ENCODE measurements at regions not wholly inside any gene's neighbourhood (a gene's known extent, or its start where the extent isn't known, plus 50 kb on each side); places are given as distances from the start of the nearest gene placed in this dataset.

GRCh38 chr17:64774888-64775540 is 112.9 kb upstream of the SMURF2 start:
- Histone ChIP-seq H3K9ac (ENCODE audit: low read length) (no peak overlapping the region), H3K27me3 (ENCODE audit: control insufficient read depth, insufficient read depth, low read length) (peaks cover 31% of the 10 kb centered on the region), H3K4me1 (ENCODE audit: control insufficient read depth, insufficient read depth, low read length) (peaks cover 40% of the 10 kb centered on the region), H3K9me3 (ENCODE audit: control insufficient read depth, low read length) (no peaks in the 10 kb centered on the region), H3K36me3 (ENCODE audit: control insufficient read depth, insufficient read depth, low read length) (no peaks in the 10 kb centered on the region), H3K4me3 (ENCODE audit: low read length) (no peak overlapping the region)

DNA sequence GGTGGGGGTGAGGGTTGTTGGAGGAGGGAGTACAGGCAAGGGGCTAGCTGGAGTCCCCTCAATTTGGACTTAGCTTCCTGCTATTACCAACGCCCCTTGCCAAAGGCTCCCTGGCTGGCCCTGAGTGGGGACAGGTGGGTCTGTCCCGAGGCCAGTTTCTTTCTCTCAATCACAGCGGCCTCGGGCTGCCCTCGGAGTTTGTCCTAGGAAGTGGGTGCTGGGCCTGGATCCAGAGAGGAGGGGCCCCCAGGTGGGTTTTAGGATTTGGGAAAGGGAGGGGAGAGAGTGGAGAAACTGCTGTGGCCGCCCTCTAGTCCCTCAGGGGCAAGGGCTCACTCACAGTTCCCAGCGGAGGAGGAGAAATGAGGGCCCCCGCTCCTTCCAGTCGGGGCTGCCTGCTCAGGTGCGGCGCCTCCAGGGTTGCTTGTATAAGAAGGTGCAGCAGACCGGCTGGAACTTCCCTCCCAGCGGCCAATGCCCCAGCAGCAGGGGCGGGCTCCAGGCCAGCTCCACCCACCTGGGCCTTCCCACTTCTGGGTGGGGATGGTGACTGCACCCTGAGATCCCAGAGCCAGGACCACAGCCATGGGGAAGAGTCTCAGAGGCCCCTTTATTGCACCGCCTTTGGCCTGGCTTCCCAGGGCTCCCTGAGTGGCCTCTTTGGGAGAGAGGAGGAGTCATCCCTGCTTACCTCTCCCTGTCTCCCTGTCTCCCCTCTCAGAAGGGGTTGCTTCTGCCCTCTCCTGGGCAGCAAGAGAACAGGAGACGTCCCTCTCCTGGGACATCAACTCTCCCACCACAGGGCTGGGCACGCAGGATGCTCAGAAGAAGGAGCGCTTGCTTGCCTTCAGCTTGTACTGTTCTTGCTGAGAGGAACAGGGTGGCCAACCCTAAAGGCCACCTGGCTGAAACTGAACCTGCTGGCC is 112.0 kb upstream of the SMURF2 start:
- Histone ChIP-seq H3K27me3 (ENCODE audit: control insufficient read depth, insufficient read depth, low read length) (peaks cover 22% of the 10 kb centered on the region), H3K36me3 (ENCODE audit: control insufficient read depth, insufficient read depth, low read length) (no peaks in the 10 kb centered on the region), H3K9ac (ENCODE audit: low read length) (peak overlapping the region; percentile 80), H3K4me1 (ENCODE audit: control insufficient read depth, insufficient read depth, low read length) (peaks cover 31% of the 10 kb centered on the region), H3K9me3 (ENCODE audit: control insufficient read depth, low read length) (no peaks in the 10 kb centered on the region), H3K4me3 (ENCODE audit: low read length) (peak overlapping the region; percentile 25)

DNA sequence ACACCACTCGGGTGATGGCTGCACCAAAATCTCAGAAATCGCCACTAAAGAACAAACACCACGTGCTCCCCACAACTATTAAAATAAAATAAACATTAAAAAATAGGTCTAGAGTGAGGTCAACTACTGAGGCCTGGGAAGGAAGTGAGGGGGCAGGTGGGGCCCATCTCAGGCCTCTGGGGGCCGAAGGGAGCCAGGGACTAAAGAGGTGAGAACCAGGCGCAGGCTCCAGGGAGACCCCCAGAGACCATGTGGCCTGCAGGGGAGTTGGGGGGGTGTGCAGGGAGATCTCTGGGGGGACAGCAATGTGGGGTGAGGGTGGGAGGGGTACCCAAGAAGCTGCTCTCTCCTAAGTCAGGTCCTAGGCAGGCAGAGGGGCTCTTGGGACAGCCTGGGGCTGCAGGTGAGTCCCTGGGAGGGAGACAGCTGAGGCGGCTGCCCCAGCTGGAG is 111.3 kb upstream of the SMURF2 start:
- H3K9ac ChIP-seq (ENCODE audit: low read length) = peak overlapping the region; percentile 80
- peak overlapping the region; percentile 25 for H3K4me3 ChIP-seq (ENCODE audit: low read length)
- H3K27me3 ChIP-seq (ENCODE audit: control insufficient read depth, insufficient read depth, low read length) = peaks cover 15% of the 10 kb centered on the region
- H3K9me3 ChIP-seq (ENCODE audit: control insufficient read depth, low read length) = no peaks in the 10 kb centered on the region
- H3K4me1 ChIP-seq (ENCODE audit: control insufficient read depth, insufficient read depth, low read length) = peaks cover 27% of the 10 kb centered on the region
- no peaks in the 10 kb centered on the region for H3K36me3 ChIP-seq (ENCODE audit: control insufficient read depth, insufficient read depth, low read length)

DNA sequence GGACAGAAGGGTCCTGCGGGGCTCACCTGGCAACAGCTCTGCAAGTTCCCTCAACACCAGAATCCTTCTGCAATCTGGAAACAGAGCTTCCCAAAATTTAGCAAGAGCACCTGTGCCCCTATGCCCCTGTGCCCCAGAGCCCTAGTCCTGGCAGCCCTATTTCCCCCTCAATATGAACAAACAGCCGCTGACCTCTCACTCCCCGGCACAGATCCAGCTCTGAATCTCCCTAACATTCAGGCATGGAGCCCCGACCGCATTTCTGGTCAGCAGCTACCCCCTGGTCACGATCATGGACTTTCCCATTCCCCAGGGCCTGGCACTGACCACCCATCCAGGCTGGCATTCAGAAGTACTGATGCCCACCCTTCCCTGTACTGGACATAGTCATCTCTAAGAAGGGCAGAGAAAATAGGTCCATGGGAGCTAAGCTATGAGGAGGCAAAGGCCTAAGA is 110.8 kb upstream of the SMURF2 start:
- Histone ChIP-seq H3K4me3 (ENCODE audit: low read length) (no peak overlapping the region), H3K9ac (ENCODE audit: low read length) (no peak overlapping the region), H3K27me3 (ENCODE audit: control insufficient read depth, insufficient read depth, low read length) (peaks cover 10% of the 10 kb centered on the region), H3K36me3 (ENCODE audit: control insufficient read depth, insufficient read depth, low read length) (no peaks in the 10 kb centered on the region), H3K4me1 (ENCODE audit: control insufficient read depth, insufficient read depth, low read length) (peaks cover 22% of the 10 kb centered on the region), H3K9me3 (ENCODE audit: control insufficient read depth, low read length) (no peaks in the 10 kb centered on the region)

GRCh38 chr17:64771980-64772844 is 110.1 kb upstream of the SMURF2 start:
- Histone ChIP-seq H3K4me1 (ENCODE audit: control insufficient read depth, insufficient read depth, low read length) (peaks cover 16% of the 10 kb centered on the region), H3K9me3 (ENCODE audit: control insufficient read depth, low read length) (no peaks in the 10 kb centered on the region), H3K9ac (ENCODE audit: low read length) (no peak overlapping the region), H3K4me3 (ENCODE audit: low read length) (no peak overlapping the region), H3K27me3 (ENCODE audit: control insufficient read depth, insufficient read depth, low read length) (peaks cover 3% of the 10 kb centered on the region), H3K36me3 (ENCODE audit: control insufficient read depth, insufficient read depth, low read length) (no peaks in the 10 kb centered on the region)

DNA sequence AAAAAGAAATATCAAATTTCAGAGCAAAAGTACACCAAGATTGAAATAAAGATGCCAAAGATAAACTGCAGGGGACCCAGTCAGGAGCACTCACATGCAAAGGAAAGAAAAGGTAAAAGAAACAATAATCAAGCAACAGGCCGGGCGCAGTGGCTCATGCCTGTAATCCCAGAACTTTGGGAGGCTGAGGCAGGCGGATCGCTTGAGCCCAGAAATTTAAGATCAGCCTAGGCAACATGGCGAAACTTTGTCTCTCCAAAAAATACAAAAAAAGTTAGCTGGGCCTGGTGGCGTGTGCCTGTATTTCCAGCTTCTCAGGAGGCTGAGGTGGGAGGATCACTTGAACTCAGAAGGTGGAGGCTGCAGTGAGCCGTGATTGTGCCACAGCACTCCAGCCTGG is 107.6 kb upstream of the SMURF2 start:
- Histone ChIP-seq H3K27me3 (ENCODE audit: control insufficient read depth, insufficient read depth, low read length) (no peaks in the 10 kb centered on the region), H3K9me3 (ENCODE audit: control insufficient read depth, low read length) (no peaks in the 10 kb centered on the region), H3K4me1 (ENCODE audit: control insufficient read depth, insufficient read depth, low read length) (peaks cover 9% of the 10 kb centered on the region), H3K4me3 (ENCODE audit: low read length) (no peak overlapping the region), H3K9ac (ENCODE audit: low read length) (no peak overlapping the region), H3K36me3 (ENCODE audit: control insufficient read depth, insufficient read depth, low read length) (no peaks in the 10 kb centered on the region)

DNA sequence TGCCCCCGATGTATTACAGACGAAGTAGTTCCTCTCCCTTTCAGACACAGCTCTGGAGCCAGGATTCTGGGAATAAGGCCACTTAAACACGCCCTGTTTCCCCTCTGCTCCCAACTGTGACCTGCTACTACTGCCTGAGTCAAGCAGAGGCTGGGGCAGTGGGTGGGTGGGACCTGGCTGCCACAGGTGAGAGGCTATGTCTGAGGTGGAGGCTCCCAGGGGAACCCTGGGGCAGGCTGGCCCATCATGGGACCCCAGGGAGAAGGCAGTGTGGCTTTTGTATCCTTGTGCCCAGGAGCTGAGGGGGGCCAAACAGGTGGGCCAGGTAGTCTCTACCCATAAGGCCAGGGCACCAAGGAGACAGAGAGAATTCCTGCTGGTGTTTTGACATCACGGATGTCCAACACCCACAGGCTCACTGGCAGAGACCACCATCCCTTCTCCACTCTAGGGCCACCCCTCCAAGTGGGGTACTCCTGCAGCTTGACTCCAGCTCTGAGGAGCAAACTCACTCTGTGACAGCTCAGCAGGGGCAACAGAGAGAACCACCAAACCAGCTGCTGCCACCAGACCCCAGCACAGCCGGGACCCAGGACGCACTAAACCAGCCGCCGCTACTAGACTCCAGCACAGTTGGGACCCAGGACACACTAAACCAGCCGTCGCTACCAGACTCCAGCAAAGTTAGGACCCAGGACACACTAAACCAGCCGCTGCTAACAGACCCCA is 105.3 kb upstream of the SMURF2 start:
- Histone ChIP-seq H3K9ac (ENCODE audit: low read length) (no peak overlapping the region), H3K9me3 (ENCODE audit: control insufficient read depth, low read length) (no peaks in the 10 kb centered on the region), H3K36me3 (ENCODE audit: control insufficient read depth, insufficient read depth, low read length) (no peaks in the 10 kb centered on the region), H3K4me1 (ENCODE audit: control insufficient read depth, insufficient read depth, low read length) (no peaks in the 10 kb centered on the region), H3K27me3 (ENCODE audit: control insufficient read depth, insufficient read depth, low read length) (no peaks in the 10 kb centered on the region), H3K4me3 (ENCODE audit: low read length) (no peak overlapping the region)

DNA sequence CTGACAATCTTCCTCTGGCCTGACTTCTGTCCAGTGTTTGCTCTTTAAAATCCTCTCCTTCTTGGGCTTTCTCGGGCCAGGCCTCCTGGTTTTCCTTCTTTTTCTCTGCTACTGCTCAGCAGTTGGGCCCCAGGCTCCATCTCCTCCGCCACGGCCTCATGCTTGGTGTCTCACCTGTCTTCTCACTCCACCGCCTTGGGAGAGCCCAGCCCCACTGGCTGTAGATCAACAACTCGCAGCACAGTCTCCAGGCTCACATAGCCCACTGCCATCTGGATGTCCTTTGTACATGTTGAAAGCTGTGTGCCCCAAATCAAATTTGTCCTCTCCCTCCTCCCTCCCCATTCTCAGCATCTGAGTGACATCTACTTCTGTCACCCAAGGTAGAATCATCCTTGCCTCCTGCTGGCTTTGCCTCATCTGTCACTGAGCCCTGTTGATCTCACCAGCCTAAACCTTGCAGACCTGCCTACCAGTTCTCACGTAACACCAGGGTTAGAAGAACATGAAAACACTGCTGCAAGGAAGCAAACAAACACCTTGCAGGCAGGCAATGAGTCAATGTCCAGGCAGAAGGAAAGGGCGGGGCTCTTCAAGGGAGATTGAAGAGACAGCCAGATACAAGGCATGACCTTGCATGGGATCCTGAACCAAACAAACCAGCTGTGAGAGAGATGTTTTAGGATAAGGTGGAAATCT is 103.2 kb upstream of the SMURF2 start:
- H3K36me3 ChIP-seq (ENCODE audit: control insufficient read depth, insufficient read depth, low read length) = no peaks in the 10 kb centered on the region
- no peaks in the 10 kb centered on the region for H3K27me3 ChIP-seq (ENCODE audit: control insufficient read depth, insufficient read depth, low read length)
- no peak overlapping the region for H3K4me3 ChIP-seq (ENCODE audit: low read length)
- H3K9me3 ChIP-seq (ENCODE audit: control insufficient read depth, low read length) = no peaks in the 10 kb centered on the region
- H3K4me1 ChIP-seq (ENCODE audit: control insufficient read depth, insufficient read depth, low read length) = no peaks in the 10 kb centered on the region
- no peak overlapping the region for H3K9ac ChIP-seq (ENCODE audit: low read length)

DNA sequence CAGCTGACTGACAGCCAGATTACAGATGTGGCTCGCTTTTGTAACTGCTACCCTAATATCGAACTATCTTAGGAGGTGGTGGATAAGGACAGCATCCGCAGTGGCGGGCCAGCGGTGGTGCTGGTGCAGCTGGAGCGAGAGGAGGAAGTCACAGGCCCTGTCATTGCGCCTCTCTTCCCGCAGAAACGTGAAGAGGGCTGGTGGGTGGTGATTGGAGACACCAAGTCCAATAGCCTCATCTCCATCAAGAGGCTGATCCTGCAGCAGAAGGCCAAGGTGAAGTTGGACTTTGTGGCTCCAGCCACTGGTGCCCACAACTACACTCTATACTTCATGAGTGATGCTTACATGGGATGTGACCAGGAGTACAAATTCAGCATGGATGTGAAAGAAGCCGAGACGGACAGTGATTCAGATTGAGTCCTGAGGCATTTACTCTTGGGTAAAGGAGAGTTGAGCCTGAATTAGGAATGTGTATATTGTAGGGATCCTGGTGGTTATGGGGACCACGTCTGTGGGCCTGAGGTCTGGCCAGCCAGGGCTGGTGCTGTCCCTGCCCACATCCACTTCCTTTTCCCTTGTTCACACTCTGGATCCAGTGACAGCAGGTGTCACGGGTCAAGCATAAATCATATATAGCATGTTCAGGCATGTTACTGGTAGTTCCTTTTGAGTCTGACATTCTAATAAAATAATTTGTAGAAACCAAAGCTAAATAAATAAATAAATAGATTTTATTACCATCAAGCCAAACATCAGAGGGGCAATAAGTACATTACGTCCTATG is 89.0 kb upstream of the SMURF2 start:
- Histone ChIP-seq H3K9me3 (ENCODE audit: control insufficient read depth, low read length) (no peaks in the 10 kb centered on the region), H3K27me3 (ENCODE audit: control insufficient read depth, insufficient read depth, low read length) (no peaks in the 10 kb centered on the region), H3K9ac (ENCODE audit: low read length) (no peak overlapping the region), H3K36me3 (ENCODE audit: control insufficient read depth, insufficient read depth, low read length) (no peaks in the 10 kb centered on the region), H3K4me1 (ENCODE audit: control insufficient read depth, insufficient read depth, low read length) (no peaks in the 10 kb centered on the region), H3K4me3 (ENCODE audit: low read length) (no peak overlapping the region)

- no peaks in the 10 kb centered on the region for H3K27me3 ChIP-seq (ENCODE audit: control insufficient read depth, insufficient read depth, low read length)
- H3K4me1 ChIP-seq (ENCODE audit: control insufficient read depth, insufficient read depth, low read length) = no peaks in the 10 kb centered on the region
- H3K4me3 ChIP-seq (ENCODE audit: low read length) = no peak overlapping the region
- H3K9ac ChIP-seq (ENCODE audit: low read length) = no peak overlapping the region
- no peaks in the 10 kb centered on the region for H3K9me3 ChIP-seq (ENCODE audit: control insufficient read depth, low read length)
- no peaks in the 10 kb centered on the region for H3K36me3 ChIP-seq (ENCODE audit: control insufficient read depth, insufficient read depth, low read length)
These were observed 88.4 kb upstream of the SMURF2 start for GRCh38 chr17:64750478-64750877.
